GM23248 (cell line): ENCODE measurements at regions not wholly inside any gene's neighbourhood (a gene's known extent, or its start where the extent isn't known, plus 50 kb on each side); places are given as distances from the start of the nearest gene placed in this dataset.
"Not testable (repeated sequence)": the region's sequence is repeated elsewhere in the genome, so short reads cannot be mapped to it uniquely, and the experiment has no call there.

Experiments used
- EZH2 ChIP-seq: fragments of 200-600 bp; sonication (generic); IDR thresholded peaks from 2 replicates; pipeline ENCODE4 v1.6.1; 2018; ENCODE audit warnings: antibody characterized with exemption, mild to moderate bottlenecking; ENCODE audit not compliant: insufficient read depth, poor library complexity, severe bottlenecking
- EZH2phosphoT487 ChIP-seq: fragments of 200-600 bp; sonication (generic); IDR thresholded peaks from 2 replicates; pipeline ENCODE4 v1.6.1; 2018; ENCODE audit warnings: antibody characterized with exemption, moderate library complexity, mild to moderate bottlenecking, low read depth; ENCODE audit not compliant: insufficient read depth

DNA sequence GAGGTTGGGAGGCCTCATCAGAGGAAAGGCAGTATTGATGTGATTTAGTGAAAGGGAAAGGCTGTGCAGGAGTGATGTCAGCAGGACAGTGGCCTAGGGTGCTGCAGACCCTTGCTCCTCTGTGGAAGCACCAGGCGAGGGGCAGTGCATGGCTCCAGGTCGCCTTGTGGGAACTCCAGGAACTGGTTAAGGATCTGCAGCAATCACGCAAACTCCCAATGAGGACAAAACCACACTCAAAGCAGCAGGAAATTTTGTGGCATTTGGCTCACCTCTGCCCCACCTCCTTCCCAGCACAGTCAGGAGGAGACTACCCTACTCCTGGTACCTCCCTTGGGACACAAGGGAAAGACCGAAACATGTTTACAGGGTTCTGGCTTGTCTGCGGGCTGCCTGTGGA, 251.5 kb downstream of the GADD45G start:
- not testable (repeated sequence) for TF ChIP-seq EZH2phosphoT487, EZH2
